ENCODE measurements at regions not wholly inside any gene's neighbourhood (a gene's known extent, or its start where the extent isn't known, plus 50 kb on each side); places are given as distances from the start of the nearest gene placed in this dataset.

- H3K4me1 Mint-ChIP-seq, result no peaks in the 10 kb centered on the region
- ChIA-PET CTCF (no interaction called here), POLR2A (interaction anchor here (0.6 kb wide), 1 partner anchor 394 kb away, joined by 4 read pairs; no protein-coding TSS in a partner anchor)
- H3K27me3 Mint-ChIP-seq, result peaks cover 6% of the 10 kb centered on the region
- no peak overlapping the region for H3K4me3 Mint-ChIP-seq
- no peaks in the 10 kb centered on the region for H3K36me3 ChIP-seq (replicated peaks in 1 of 2; ENCODE audit: control extremely low read depth in 1 of 2, control insufficient read depth in 1 of 2, extremely low read depth in 1 of 2, insufficient read depth in 2 of 2, low read length in 1 of 2)
- H3K27ac ChIP-seq (ENCODE audit: low read length in 2 of 2), result no peak overlapping the region
- no peaks in the 10 kb centered on the region for H3K79me2 ChIP-seq (ENCODE audit: control insufficient read depth, insufficient read depth, low read length)
- no peaks in the 10 kb centered on the region for H3K4me1 ChIP-seq (ENCODE audit: control insufficient read depth in 2 of 2, insufficient read depth in 2 of 2, low read length in 2 of 2)
- H3K9me3 Mint-ChIP-seq (ENCODE audit: insufficient read depth), result peaks cover 7% of the 10 kb centered on the region
- ATAC-seq (ENCODE audit: low read depth) (no peak), DNase-seq (no peak)
- peak overlapping the region; percentile 32 for H2AFZ ChIP-seq (ENCODE audit: insufficient read depth, low read depth, low read length, poor library complexity, severe bottlenecking)
- H3K27ac Mint-ChIP-seq, result no peak overlapping the region
- no peak overlapping the region for H3K4me2 ChIP-seq (replicated peaks; ENCODE audit: low read depth, low read length, poor library complexity, severe bottlenecking)
- intact Hi-C loops (cut with micrococcal nuclease), result no loop called here
- TF ChIP-seq EZH2 (IDR thresholded peaks at IDR 0.05; ENCODE audit: borderline replicate concordance, insufficient read depth, low read depth, low read length, poor library complexity, severe bottlenecking), result no peak
- TF ChIP-seq, protein P1, sequence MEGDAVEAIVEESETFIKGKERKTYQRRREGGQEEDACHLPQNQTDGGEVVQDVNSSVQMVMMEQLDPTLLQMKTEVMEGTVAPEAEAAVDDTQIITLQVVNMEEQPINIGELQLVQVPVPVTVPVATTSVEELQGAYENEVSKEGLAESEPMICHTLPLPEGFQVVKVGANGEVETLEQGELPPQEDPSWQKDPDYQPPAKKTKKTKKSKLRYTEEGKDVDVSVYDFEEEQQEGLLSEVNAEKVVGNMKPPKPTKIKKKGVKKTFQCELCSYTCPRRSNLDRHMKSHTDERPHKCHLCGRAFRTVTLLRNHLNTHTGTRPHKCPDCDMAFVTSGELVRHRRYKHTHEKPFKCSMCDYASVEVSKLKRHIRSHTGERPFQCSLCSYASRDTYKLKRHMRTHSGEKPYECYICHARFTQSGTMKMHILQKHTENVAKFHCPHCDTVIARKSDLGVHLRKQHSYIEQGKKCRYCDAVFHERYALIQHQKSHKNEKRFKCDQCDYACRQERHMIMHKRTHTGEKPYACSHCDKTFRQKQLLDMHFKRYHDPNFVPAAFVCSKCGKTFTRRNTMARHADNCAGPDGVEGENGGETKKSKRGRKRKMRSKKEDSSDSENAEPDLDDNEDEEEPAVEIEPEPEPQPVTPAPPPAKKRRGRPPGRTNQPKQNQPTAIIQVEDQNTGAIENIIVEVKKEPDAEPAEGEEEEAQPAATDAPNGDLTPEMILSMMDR (IDR thresholded peaks at IDR 0.05), result no peak
- H3K9ac ChIP-seq (ENCODE audit: low read length), result no peak overlapping the region
- peaks cover 0 to 15% (median 0%) of the 10 kb centered on the region in 3 donors for H3K9me3 ChIP-seq (ENCODE audit: control extremely low read depth in 1 of 3, control insufficient read depth in 2 of 3, insufficient read depth in 1 of 3, low read length in 2 of 3)
- WGBS (ENCODE audit: insufficient coverage), result no CpG with 5 or more reads among the region's 2 CpGs
- no peaks in the 10 kb centered on the region for H4K20me1 ChIP-seq (ENCODE audit: control insufficient read depth, insufficient read depth, low read length, poor library complexity, severe bottlenecking)
- H3K4me3 ChIP-seq (ENCODE audit: control extremely low read depth in 1 of 5, extremely low read depth in 1 of 5, insufficient read depth in 1 of 5, low read depth in 2 of 5, low read length in 4 of 5), result no peak overlapping the region
- no peaks in the 10 kb centered on the region for H3K27me3 ChIP-seq (replicated peaks in 1 of 4; ENCODE audit: control extremely low read depth in 1 of 4, control insufficient read depth in 3 of 4, insufficient read depth in 4 of 4, low read length in 3 of 4)
Observed at GRCh38 chr4:38281371-38282071, 321.3 kb downstream of the PTTG2 start.

DNA sequence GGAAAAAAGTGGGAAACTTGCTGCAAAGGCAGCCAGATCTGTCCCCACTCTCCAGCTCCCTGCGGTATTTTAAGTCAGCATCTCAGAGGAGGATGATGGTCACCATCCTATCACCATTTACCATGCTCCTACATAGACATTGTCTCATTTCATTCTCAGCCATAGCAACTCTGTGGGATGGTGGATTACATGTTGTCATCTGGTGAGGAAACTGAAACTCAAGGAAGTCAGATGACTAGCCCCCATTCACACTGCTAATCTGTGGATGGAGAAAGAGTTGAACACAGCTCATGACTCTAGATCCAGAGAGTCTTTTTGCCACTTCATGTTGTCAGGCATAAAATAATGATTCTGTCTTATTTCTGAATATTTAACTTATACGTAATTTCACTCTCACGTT lies 323.5 kb downstream of the PTTG2 start:
- ATAC-seq (ENCODE audit: low read depth), result no peak
- Histone ChIP-seq H3K79me2 (ENCODE audit: control insufficient read depth, insufficient read depth, low read length) (no peaks in the 10 kb centered on the region), H3K4me1 (ENCODE audit: control insufficient read depth in 2 of 2, insufficient read depth in 2 of 2, low read length in 2 of 2) (no peaks in the 10 kb centered on the region), H2AFZ (ENCODE audit: insufficient read depth, low read depth, low read length, poor library complexity, severe bottlenecking) (no peak overlapping the region), H3K9me3 (ENCODE audit: control extremely low read depth in 1 of 3, control insufficient read depth in 2 of 3, insufficient read depth in 1 of 3, low read length in 2 of 3) (peaks cover 0 to 11% (median 0%) of the 10 kb centered on the region in 3 donors), H3K9ac (ENCODE audit: low read length) (no peak overlapping the region), H3K27me3 (replicated peaks in 1 of 4; ENCODE audit: control extremely low read depth in 1 of 4, control insufficient read depth in 3 of 4, insufficient read depth in 4 of 4, low read length in 3 of 4) (no peaks in the 10 kb centered on the region), H3K4me3 (ENCODE audit: control extremely low read depth in 1 of 5, extremely low read depth in 1 of 5, insufficient read depth in 1 of 5, low read depth in 2 of 5, low read length in 4 of 5) (no peak overlapping the region), H3K36me3 (replicated peaks in 1 of 2; ENCODE audit: control extremely low read depth in 1 of 2, control insufficient read depth in 1 of 2, extremely low read depth in 1 of 2, insufficient read depth in 2 of 2, low read length in 1 of 2) (no peaks in the 10 kb centered on the region), H3K4me2 (replicated peaks; ENCODE audit: low read depth, low read length, poor library complexity, severe bottlenecking) (no peak overlapping the region), H3K27ac (ENCODE audit: low read length in 2 of 2) (no peak overlapping the region), H4K20me1 (ENCODE audit: control insufficient read depth, insufficient read depth, low read length, poor library complexity, severe bottlenecking) (no peaks in the 10 kb centered on the region)
- ChIA-PET POLR2A (no interaction called here), CTCF (interaction anchor here (1.3 kb wide), 1 partner anchor 10 kb away, joined by 3 read pairs; no protein-coding TSS in a partner anchor)
- TF ChIP-seq, protein P1 (IDR thresholded peaks at IDR 0.05), result no peak
- TF ChIP-seq EZH2 (IDR thresholded peaks at IDR 0.05; ENCODE audit: borderline replicate concordance, insufficient read depth, low read depth, low read length, poor library complexity, severe bottlenecking), result no peak
- Mint-ChIP-seq H3K4me1 (no peaks in the 10 kb centered on the region), H3K9me3 (ENCODE audit: insufficient read depth) (no peaks in the 10 kb centered on the region), H3K27ac (no peak overlapping the region), H3K4me3 (no peak overlapping the region), H3K27me3 (peaks cover 6% of the 10 kb centered on the region)
- intact Hi-C loops (cut with micrococcal nuclease), result no loop called here
- no CpG with 5 or more reads among the region's 3 CpGs for WGBS (ENCODE audit: insufficient coverage)
- DNase-seq, result no peak

Measured in B cell (primary cell).